Transverse colon (tissue), 4 donors: ENCODE measurements at regions not wholly inside any gene's neighbourhood (a gene's known extent, or its start where the extent isn't known, plus 50 kb on each side); places are given as distances from the start of the nearest gene placed in this dataset.

Experiments
- CTCF ChIP-seq, 5 experiments: fragments of 200-600 bp in 3 of 5; fragments of 450-650 bp in 2 of 5; sonication (generic) in 3 of 5; IDR thresholded peaks; 1 replicate in 2 of 5; 2 replicates in 3 of 5; pipeline ENCODE4 v1.5.1; 2016 to 2017; ENCODE audit warnings: antibody characterized with exemption in 5 of 5, inconsistent platforms in 3 of 5, mild to moderate bottlenecking in 2 of 5, moderate library complexity in 1 of 5
- EP300 ChIP-seq: sonication (generic); formaldehyde crosslinking; IDR thresholded peaks from one replicate; pipeline ENCODE4 v1.6.1; 2017; ENCODE audit warnings: antibody characterized with exemption, low read depth
- POLR2A ChIP-seq: fragments of 450-650 bp; IDR thresholded peaks from one replicate; pipeline ENCODE4 v1.6.1; 2016; ENCODE audit warnings: antibody characterized with exemption, mild to moderate bottlenecking, moderate library complexity
- POLR2AphosphoS5 ChIP-seq, 3 donors: sonication (generic); formaldehyde crosslinking; IDR thresholded peaks; one replicate each; pipeline ENCODE4 v1.6.1; 2016; ENCODE audit warnings: antibody characterized with exemption in 3 of 3

GRCh38 chr17:53273126-53273525 lies 549.6 kb upstream of the KIF2B start:
- TF ChIP-seq CTCF (IDR thresholded peaks at IDR 0.05) (no peak), POLR2A (no peak), EP300 (no peak), POLR2AphosphoS5 (IDR thresholded peaks at IDR 0.05) (no peak)
